GM18499 (cell line): ENCODE measurements at regions not wholly inside any gene's neighbourhood (a gene's known extent, or its start where the extent isn't known, plus 50 kb on each side); places are given as distances from the start of the nearest gene placed in this dataset.

Experiments used
- ATAC-seq: cut with Tn5 transposase; IDR thresholded peaks from one replicate; pipeline ENCODE4 v1.9.1; 2021; ENCODE audit warnings: moderate number of reproducible peaks; ENCODE audit not compliant: insufficient read depth, unreplicated experiment

DNA sequence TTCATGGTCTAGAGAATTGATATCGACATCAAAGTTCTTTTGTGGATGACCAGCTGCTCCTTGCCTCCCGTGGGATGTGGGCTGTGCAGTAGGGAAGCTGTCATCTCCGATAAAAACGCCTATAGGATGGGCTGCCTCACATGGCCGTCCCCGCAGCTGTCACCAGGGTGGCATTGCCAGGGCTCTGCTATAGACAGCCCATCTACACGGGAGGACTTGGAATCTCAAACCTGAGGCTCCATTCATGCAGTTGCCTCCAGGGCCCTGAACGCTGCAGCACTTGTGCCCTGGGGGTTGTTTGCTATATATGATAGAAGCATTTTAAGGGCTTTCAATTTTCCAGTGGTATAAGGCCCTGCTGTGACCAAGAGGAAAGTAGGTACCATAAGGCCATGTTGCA, 183.1 kb downstream of the MYCN start:
- ATAC-seq = no peak

DNA sequence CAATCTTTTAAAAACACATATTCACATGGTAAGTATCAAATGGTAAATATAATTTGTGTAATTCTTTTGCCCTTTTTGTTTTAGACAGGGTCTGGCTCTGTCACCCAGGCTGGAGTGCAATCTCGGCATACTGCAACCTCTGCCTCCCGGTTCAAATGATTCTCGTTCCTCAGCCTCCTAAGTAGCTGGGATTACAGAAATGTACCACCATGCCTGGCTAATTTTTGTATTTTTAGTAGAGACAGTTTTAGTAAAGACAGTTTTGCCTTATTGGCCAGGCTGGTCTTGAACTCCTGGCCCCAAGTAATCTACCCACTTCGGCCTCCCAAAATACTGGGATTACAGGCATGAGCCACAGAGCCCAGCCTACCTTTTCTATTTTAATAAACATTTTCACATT, 182.2 kb downstream of the MYCN start:
- no peak for ATAC-seq

DNA sequence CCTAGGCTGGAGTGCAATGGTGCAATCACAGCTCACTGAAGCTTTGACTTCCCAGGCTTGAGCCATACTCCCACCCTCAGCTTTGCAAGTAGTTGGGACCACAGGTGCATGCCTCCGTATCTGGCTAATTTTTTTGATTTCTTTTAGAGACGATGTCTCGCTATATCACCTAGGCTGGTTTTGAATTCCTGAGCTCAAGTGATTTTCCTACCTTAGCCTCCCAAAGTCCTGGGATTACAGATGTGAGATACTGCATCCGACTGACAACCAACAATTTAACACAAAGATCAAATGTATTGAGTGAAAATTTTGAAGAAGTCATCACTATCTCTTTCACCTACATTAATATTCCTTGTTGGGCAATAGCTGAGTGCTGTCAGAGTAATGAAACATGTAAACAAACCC, 181.6 kb downstream of the MYCN start:
- ATAC-seq = no peak

DNA sequence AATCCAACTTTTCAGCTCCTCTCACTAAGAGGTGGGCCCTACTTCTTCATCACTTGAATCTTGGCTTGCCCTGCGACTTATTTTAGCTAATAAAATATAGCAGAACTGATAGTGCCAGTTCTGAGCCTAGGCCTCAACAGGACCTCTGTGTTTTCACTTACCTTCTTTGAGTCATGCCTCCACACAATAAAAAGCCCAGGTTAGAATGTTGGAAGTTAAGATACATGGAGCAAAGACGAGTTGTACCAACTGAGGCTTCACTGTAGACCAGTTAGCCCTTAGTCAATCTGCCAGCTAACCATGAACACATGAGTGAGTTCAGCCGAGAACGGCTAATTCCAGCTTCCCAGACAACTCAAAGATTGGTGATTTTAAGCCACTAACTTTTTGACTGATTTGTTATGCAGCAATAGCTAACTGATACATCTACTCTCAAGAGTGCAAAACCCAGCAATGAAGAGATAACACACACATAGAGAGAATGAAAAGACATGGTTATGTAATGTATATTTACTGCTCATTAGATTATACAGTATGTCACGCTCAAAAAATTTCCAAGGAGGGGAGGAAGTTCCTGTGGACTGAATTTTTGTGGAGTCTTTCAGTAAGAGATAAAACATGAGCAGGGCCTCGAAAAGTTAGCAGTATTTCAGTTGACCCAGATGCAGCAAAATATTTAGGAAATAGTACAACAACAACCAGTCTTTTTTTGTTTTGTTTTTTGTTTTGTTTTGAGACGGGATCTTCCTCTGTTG, 181.1 kb downstream of the MYCN start:
- ATAC-seq = no peak

DNA sequence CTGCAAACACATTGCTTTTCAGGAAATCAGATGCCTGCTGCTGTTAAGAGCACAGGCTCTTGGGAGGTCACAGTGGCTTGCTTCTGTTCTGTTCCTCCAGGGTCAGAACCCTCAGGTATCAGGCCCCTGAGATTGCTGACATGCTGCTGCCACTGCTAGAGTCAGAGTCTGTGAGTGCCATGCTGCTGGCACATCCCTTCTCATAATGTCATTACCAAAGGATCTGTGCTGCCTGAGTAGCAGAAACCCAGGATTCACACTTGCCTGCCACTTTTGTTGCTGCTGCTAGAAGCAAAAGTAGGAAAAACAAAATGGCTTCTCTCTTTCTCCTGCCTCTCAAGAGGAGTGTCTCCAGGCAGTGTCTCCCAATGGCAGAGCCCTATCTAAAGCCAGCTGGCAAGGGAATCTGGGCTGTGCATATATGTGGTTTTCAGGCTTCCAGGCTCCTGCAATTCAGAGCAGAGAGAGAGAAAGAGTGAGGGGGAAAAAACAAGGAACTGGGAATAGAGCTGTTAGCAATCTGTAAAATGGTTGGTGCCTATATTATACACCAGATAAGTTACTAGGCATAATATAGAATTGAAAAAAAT, 180.3 kb downstream of the MYCN start:
- ATAC-seq = no peak

DNA sequence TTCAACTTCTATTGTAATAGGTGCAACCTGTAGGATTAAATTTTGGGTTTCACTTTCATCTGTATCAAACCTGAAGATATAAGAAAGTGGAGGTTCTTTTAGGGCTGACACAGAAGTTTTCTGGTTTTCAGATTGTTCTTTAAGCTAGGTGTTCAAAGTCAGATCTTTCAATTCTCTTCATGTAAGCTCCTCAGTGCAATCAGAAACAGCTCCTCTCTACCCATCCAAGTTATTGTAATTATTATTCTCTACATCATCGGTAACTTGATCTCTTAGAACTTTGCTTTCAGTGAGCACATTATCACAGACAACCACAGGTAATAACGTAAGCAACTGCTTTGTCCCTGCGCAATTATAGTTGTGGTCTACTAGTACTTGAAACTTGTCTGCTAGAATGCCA, 179.4 kb downstream of the MYCN start:
- no peak for ATAC-seq

DNA sequence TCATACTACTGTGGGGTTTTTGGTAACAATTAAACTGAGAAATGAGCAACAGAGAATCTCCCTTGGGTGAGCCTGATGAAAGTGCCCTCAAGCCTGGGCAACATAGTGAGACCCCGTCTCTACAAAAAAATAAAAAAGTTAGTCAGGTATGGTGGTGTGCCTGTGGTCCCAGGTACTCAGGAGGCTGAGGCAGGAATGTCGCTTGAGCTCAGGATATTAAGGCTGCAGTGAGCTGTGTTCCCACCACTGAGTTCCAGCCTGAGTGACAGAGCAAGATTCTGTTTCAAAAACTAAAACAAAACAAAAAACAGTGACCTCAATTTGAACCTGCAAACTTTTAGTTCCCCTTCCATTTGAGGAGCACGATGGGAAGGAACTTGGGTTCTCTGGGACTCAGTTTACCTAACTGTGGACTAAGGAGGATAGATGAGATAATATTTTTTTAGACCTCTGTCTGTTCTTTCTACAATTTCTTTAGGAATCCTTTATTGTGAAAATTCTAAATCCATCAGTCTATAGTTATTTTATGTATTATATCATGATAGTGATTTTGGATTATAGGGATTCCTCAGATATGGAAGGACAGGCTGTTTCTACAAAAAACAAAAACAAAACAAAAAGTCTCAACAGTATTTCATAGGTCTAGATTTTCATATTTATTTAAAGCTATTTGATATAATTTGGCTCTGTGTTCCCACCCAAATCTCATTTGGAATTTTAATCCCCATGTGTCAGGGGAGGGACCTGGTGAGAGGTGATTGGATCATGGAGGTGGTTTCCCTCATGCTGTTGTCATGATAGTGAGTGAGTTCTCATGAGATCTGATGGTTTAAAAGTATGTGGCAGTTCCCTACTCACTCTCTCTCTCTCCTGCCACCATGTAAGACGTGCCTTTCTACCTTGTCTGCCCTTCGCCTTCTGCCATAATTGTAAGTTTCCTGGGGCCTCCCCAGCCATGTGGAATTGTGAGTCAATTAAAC, 178.6 kb downstream of the MYCN start:
- ATAC-seq = no peak

DNA sequence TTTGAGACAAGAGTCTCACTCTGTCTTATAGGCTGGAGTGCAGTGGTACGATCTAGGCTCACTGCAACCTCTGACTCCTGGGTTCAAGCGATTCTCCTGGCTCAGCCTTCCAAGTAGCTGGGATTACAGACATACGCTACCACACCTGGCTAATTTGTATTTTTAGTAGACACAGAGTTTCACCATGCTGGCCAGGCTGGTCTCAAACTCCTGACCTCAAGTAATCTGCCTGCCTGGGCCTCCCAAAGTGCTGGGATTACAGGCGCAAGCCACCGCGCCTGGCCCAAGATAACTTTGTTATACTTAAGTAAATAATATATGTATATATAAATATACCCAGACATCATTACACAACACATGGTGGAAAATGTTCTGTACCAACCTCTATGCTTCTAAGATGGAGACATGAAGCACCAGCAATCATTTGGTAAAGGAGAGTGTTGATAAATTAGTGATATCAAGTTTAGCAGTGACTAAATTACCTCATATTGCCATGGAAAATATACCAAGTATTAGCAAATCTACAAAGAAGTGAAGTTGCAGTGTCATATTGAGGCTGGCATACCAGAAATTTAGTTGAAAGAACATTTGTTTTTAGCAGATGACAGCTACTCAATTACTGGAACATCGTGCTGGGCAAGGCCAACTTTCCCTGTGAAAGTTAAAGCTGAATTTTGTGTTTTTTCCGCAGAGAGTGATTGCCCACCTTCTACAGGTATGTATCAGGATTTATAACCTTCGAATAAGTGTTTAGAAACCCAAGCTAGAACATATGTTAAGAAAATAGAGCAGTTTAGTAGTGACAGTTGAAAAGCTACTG, 177.7 kb downstream of the MYCN start:
- no peak for ATAC-seq

DNA sequence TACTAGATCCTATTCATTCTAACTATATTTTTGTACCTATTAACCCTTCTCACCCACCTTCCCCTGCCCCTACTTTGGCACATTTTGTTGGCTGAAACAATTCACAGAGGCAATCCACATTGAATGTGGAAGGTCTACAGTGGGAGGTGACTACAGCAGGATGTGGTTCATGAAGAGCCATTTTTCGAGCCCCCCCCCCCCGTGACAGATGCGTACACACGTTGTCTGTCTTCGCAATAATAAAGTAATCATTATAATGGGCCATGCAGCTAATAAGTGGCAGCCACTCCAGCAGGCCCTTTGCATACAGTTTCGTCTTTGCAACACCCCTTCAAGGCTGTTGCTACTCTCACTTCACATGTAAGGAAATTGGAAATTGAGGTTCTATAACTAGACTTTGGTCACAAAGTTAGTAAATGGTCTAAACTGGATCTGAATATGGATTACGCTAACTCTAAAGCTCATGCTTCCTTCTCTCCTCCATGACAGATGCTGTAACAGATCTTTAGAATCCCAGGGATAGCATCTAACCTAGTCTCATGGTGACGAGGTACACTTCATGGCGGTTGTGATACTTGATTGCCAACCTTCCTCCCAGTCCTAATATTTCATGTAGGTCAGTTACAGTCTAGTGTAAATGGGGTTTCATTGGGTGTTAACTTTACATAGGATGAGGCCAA, 176.8 kb downstream of the MYCN start:
- no peak for ATAC-seq

DNA sequence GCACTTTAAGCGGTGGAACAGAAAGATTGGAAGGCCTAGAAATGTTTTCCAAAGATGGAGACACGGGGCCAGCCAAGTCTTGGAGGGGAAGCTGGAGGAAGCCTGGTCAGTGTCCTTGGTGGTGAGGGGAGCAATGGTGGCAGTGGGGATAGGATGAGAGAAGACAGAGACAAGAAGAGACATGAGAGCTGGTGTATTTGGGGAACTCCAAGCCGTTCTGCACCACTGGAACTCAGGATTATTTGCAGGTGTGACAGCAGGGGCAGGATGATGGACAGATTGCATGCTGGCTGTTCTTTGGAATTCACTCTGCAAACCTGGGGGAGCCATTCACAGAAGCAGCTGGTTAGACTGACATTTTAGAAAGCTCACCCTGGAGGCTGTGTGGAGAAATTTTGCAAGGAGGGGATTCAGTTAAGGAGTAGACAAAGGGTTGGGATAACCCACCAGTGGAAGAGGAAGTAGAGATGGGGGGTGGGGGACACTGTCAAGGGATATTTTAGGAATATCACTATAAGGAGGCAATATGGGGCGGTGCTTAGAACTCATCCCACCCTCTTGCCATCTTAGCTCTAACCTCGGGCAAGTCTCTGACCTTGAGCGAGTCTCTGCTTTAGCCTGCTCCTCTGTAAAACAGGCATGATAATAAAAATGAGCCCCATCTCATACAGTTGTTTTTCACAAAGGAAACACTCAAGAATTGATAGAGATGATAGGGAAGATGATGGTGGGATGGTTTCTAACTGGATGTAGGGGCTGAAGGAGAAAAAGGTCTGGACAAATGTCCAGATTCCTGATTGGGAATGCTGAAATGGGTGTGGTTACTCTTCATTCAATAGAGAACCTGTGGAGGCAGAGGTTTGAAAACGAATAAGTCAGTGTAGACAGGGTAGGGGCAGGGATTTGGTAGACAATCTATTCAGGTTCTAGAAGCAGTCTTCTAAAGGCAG, 175.8 kb downstream of the MYCN start:
- no peak for ATAC-seq

DNA sequence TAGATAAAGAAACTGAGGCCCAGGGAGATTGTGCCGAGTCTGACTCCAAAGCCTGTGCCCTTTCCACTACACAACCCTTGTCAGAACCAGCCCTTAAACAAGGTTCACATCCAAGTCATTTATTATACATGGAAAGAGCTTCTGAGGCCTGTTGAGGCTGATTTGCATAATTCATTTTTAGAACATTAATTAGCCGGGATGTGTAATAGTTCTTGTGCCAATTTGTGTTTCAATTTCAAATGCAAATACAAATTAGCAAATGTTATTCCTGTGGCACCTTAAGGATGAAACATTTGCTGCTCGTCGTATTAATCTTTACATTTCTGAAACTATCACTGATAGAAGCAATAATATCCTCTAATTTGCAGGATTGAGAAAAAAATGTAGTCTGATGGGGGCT, 174.9 kb downstream of the MYCN start:
- no peak for ATAC-seq

DNA sequence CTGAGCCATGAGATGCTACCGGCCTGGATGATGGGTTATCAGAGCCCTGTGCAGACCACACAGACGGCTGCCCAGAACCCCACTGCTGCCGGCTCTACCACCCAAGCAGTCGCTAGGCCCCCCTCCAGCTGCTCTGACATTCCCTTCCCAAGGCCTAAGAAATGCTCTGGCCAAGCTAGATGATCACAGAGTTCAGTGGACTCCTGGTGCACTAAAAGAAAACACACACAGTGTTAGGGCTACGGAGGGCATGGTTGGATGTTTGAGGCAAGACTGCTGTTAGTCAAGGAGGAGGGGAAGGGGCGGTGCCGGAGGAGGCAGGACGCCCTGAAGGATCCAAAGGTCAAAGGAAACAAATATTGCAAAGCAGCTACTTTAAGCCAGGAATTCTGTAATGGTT, 174.5 kb downstream of the MYCN start:
- ATAC-seq = no peak

DNA sequence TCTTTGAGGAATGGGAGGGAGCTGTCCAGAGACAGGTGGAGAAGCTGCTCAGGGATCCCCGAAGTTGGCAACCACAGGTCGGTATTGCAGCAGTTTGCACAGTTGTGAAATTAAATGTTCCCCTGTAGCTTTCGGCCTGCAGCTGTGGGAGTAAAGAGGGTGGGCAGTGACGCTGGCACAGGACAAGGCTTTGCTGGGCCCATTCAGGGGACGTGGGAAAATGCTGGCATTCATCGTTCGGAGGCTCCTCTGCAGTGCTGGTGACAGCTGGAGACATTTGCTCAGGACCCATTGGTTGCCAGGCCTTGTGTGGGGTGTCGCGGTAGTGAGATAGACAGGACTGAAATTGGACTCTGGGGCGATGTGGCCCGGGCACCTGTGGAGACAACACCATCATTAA, 173.7 kb downstream of the MYCN start:
- ATAC-seq = no peak

DNA sequence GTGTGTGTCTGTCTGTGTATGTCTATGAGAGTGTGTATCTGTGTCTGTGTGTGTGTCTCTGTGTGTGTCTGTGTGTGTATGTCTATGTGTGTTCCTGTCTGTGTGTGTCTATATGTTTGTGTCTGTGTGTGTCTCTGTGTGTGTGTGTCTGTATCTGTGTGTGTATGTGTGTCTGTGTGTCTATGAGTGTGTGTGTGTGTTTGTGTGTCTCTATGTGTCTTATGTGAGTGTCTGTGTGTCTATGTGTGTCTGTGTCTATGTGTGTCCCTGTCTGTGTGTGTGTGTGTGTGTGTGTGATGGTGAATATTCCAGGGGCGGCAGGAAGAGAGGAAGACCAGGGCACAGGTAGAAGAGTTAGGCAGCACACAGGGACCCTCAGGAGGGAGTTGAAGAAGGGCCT, 173.2 kb downstream of the MYCN start:
- ATAC-seq = no peak

DNA sequence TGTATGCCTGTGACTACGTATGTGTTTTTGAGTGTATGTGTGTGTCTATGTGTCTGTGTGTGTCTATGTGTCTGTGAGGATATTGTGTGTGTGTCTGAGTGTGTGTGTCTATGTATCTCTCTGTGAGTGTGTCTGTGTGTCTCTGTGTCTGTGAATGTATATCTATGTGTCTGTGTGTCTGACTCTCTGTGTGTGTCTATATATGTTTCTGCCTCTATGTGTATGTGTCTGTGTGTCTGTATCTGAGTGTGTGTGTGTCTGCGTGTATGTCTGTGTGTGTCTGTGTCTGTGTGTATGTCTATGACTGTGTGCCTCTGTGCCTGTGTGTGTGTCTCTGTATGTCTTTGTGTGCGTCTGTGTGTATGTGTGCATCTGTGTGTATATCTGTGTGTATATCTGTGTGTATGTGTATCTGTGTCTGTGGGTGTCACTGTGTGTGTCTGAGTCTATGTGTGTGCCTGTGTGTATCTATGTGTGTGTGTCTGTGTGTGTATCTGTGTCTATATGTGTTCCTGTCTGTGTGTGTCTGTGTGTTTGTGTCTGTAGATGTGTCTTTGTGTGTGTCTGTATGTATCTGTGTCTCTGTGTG, 172.7 kb downstream of the MYCN start:
- ATAC-seq = no peak

DNA sequence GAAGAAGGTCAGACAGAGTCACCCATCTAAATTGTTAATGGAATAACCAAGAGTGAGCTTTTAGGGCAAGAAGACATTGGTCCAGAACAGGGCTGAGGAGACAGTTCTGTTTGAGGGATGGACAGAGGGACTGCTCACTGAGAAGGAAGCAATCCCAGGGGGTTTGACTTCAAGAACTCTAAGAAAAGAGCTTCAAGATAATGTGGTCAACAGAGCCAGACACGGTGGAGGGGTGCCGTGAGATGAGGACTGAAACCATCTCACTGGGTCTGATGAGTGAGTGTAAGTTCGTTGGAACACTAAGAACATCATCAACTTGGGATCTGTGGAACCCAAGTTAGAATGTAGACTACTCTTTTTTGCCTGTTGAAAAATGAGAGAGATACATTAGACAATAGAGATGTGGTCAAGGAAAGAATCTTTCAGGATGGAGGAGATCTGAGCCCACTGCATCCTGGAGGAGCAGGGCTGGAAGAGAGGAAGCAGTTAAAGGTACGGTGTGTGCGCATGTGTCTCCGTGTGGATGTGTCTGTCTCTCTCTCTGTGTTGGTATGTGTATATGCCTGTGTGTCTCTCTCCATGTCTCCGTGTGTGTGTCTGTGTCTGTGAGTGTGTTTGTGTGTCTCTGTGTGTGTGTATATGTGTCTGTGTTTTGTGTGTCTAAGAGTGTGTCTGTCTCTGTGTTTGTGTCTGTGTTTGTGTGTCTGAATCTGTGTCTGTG, 172.1 kb downstream of the MYCN start:
- no peak for ATAC-seq

DNA sequence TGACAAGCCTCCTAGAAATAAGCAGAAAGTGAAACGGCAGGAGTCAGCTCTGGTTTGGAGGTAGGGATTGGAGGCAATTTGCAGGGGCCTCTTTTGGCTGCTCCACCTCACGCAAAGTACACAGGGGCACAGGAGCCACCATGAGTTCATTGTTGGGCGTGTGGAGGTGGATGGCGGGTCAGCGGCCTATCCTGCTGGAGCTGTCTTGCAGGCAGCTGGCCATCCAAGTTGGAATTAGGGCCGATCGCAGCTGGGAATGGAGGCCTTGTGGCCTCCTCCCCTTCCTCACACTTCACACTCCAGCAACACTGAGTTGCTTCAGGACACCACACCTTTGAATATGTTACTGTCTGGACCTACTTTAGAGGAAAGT, 171.5 kb downstream of the MYCN start:
- no peak for ATAC-seq

DNA sequence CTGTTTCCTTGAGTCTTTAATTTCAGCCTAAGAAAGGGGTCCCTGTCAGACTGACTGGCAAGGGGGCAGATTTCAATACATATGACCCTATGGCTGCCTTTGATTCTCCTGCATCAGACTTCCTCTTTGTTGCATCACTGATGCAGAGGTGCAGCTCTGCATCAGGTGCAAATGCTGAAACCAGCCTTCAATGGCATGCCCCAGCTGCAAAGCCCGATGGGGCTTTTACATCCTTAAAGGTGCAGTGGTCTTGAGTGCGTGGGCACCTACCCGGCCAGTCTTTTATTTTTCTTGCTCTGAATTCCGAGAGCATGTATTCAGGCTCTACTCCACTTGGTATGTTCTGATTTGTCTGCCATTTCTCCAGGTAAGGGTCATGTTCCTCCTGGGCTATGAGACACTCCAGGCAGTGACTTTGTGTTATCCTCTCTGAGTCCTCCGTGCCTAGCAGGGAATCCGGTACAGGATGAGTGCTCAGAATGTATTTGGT, 169.5 kb downstream of the MYCN start:
- no peak for ATAC-seq
